GM18502 (cell line): ENCODE measurements at regions not wholly inside any gene's neighbourhood (a gene's known extent, or its start where the extent isn't known, plus 50 kb on each side); places are given as distances from the start of the nearest gene placed in this dataset.
A peak's percentile ranks its signal among the peaks of the same experiment; 100 is the strongest.

Experiments
- ATAC-seq: cut with Tn5 transposase; IDR thresholded peaks from one replicate; pipeline ENCODE4 v1.9.1; 2021; ENCODE audit warnings: mild to moderate bottlenecking; ENCODE audit not compliant: unreplicated experiment, poor library complexity

GRCh38 chr4:12729384-12729783 is 754.8 kb downstream of the RAB28 start:
- ATAC-seq, result no peak

GRCh38 chr4:12724510-12724909 is 759.6 kb downstream of the RAB28 start:
- peak; percentile 51 for ATAC-seq

- ATAC-seq, result no peak
These were observed 760.2 kb downstream of the RAB28 start for GRCh38 chr4:12723849-12724447.

GRCh38 chr4:12716896-12717295 is 767.2 kb downstream of the RAB28 start:
- ATAC-seq, result no peak

DNA sequence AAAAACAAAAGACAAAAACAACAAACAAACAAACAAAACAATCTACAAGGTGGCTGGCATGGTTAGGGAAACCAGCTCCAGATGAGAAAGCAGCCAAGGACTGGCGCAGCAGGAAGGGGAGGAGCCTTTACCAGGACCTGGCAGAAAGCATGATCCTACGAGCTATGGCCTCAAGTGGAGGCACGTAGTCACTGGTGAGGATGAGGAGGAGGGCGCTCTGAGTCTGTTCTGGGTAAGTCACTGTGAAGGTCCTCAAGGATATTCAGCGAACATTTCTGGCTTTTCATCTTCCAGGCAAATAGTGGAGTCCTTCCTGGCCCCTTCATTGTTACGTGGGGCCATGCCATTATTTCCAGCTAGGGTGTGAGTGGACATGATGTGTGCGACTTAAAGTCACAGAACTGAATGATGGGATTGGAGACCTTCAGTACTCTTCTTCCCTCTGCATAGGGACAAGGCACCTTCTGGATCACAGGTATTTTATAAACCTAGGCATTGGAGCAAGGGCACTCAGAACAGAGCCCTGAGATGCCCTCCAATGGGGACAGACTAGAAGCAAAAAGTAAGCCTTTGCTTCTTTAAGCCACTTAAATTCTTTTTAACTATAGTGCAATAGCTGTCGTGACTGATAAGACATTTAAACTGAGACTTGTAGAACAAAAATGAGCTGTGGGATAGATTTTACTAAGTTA is 771.3 kb downstream of the RAB28 start:
- no peak for ATAC-seq

GRCh38 chr4:12707381-12708175 is 776.6 kb downstream of the RAB28 start:
- ATAC-seq, result no peak

DNA sequence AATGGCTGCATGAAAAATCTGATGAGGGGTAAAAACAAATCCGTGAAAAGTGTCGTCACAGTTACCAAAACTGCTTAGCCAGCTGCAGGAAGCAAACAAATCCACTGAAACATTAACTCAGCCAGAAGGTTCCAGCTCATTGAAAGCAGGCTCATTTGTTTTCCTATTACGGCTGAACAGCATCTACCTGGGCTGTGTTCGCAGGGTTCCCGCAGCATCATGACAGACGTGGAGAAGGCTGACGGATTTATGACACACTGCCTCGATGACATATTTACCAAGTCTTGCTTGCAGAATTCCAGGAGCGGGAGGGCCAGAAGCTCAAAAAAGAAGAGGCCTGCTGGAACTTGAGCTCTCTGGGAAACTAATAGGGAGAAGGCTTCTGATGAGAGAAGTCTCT is 781.1 kb downstream of the RAB28 start:
- no peak for ATAC-seq

GRCh38 chr4:12701384-12701783 is 782.8 kb downstream of the RAB28 start:
- peak; percentile 63 for ATAC-seq

DNA sequence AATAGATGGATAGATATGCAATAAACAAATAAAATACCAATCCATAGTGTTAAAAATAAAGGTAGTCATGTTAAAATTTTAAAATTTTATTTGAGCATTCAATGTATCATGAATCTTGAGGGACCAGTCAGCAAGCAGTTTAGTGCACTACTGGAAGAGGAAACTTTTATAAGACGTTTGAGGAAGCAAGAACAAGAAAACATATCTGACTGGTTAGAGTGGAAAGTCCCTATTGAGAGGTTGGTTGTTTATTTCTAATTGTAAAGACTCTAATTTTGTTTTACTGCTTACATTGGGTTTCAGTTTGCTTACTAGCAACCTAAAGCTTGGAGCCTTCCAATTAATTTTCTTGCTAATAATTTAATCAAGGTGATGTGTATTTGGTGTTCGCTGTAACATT is 786.2 kb downstream of the RAB28 start:
- peak; percentile 54 for ATAC-seq

DNA sequence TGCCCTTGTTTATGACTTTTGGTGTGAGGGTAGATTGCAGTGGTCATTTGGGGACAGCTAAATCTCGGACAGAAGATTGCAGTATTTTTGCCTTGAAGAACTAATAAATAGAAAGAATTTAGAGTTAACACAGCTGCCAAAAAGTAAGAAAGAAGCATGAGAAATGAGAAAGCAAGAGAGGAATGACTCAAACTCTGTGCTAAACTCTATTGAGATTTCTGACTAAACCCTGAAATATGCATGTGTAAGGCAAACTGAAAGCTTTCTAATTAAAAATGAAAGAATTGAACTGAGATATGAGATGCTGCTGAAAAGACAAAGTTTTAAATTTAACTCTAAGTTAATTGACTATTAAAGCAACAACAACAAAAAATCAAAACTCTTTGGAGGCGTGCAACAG is 791.3 kb downstream of the RAB28 start:
- ATAC-seq, result no peak

DNA sequence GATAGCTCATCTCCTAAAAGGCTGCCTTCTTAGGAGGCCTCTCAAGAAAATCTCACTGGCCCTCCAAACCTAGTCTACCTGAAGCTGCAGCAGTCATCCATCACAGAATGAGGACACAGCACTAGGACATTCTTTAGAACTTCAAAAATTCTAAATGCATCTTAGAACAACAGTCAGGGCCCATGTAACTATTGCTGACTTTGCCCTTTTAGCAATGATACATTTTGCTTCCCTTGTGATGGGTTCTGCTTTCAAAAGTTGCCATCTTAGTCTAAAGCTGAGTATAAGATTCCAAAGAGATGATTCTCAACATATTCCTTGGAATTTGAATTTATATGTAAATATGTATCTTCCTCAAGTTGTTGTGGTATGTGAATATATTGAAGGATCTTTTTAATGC is 793.0 kb downstream of the RAB28 start:
- ATAC-seq, result no peak

DNA sequence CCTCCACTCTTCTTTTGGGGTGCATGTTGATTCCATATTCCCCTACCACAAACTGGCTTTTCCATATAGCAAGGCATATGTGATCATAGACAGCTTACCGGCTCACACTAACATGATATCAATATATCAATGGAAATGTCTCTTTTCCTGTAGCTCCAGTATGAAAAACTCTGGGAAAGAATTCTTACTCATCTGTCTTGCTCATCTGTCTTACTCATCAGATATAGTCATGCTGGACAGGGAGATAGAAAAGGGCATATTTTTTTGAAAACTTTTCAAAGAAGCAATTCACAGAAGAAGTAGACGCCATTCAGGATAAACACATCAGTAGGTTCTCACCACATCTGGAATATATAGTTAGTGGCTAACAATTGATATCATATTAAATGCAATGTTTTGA is 794.7 kb downstream of the RAB28 start:
- ATAC-seq, result no peak

DNA sequence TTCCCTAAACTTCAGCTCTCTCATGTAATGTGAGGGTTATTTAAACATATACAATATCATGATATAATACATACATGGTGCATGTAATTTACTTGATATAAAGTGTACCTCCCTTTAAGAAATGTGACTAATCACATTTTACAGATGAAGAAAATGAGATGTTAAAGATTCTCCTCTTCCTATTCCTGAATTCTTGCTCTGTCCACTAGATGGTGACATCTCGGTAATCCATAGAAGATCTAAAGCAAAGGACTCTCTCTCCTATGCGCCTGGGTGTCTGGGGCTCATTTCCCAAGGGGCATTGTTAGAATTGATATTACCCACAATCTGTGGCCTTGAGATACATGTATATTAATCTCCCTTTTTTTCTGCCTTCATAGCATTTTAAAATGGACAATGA is 804.9 kb downstream of the RAB28 start:
- no peak for ATAC-seq

GRCh38 chr4:12674184-12674583 is 810.0 kb downstream of the RAB28 start:
- no peak for ATAC-seq

GRCh38 chr4:12672303-12672702 is 811.8 kb downstream of the RAB28 start:
- no peak for ATAC-seq

- ATAC-seq, result no peak
These were observed 826.0 kb downstream of the RAB28 start for GRCh38 chr4:12658146-12658545.

GRCh38 chr4:12651876-12652275 is 832.3 kb downstream of the RAB28 start:
- no peak for ATAC-seq

DNA sequence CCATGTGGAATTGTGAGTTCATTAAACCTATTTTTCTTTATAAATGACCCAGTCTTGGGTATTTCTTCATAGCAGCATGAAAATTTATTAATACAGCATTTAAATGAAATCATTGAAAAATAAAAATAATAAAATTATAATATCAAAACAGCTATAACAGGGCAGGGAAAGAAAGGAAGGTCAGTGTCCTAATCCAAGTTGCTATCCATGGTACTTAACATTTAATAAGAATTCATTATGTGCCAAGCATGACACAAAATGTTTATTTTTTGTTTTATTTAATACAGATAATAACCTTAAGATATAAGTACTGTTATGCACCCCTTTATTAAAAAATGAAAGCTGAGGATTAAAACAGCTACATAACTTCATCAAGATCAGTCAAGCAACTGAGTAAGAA is 838.4 kb downstream of the RAB28 start:
- ATAC-seq, result no peak

- ATAC-seq, result no peak
These were observed 839.9 kb downstream of the RAB28 start for GRCh38 chr4:12644261-12644660.

GRCh38 chr4:12636191-12636590 is 847.9 kb downstream of the RAB28 start:
- ATAC-seq, result no peak

DNA sequence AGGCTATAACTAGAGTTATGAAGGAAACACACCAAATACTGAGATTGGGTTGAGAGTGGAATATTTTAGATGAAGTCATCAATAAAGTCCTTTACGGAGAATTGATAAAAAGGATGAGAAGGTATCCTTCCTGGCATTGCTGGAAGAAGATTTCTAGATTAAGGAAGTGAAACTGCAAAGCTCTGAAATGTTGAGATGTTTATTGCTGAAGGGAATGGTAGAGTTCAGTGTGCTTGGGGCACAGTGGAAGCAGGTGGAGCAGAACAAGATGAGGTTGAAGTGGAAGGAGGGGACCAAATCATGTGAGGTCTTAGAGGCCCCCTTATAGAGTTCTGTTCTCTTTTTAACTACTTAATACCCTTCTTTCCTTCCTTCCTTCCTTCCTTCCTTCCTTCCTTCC is 848.5 kb downstream of the RAB28 start:
- ATAC-seq, result no peak
